Panc1 (cell line): ENCODE measurements at regions not wholly inside any gene's neighbourhood (a gene's known extent, or its start where the extent isn't known, plus 50 kb on each side); places are given as distances from the start of the nearest gene placed in this dataset.

Experiments used
- TF ChIP-seq, protein P1 (sequence below), 2 experiments: IDR thresholded peaks; 2 replicates each; pipeline ENCODE4 v1.6.1; 2011 to 2012; ENCODE audit warnings: low read depth in 2 of 2, control low read depth in 1 of 2, low read length in 1 of 2, mild to moderate bottlenecking in 1 of 2, moderate library complexity in 1 of 2; ENCODE audit not compliant: insufficient read depth in 1 of 2
- TF ChIP-seq, protein P2 (sequence below): fragments of 450-650 bp; IDR thresholded peaks from 2 replicates; pipeline ENCODE4 v1.5.1; 2017; ENCODE audit warnings: mild to moderate bottlenecking

DNA sequence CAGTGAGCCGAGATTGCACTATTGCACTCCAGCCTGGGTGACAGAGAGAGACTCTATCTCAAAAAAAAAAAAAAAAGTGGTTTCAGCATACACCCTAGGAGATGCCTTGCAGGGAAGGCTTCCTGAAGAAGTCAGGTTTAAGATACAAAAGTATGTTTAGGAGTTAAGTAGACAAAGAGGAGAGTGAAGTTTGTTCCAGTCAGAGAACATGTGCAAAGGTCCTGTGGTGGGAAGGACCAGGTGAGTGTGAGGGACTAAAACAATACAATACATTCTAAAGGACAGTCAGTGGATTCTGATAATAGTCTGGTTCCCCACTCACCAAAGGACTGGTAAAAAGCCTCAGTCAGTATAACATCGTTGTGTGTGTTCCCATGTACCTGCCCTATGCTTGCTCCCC lies 299.3 kb downstream of the HIVEP2 start:
- TF ChIP-seq, protein P1, sequence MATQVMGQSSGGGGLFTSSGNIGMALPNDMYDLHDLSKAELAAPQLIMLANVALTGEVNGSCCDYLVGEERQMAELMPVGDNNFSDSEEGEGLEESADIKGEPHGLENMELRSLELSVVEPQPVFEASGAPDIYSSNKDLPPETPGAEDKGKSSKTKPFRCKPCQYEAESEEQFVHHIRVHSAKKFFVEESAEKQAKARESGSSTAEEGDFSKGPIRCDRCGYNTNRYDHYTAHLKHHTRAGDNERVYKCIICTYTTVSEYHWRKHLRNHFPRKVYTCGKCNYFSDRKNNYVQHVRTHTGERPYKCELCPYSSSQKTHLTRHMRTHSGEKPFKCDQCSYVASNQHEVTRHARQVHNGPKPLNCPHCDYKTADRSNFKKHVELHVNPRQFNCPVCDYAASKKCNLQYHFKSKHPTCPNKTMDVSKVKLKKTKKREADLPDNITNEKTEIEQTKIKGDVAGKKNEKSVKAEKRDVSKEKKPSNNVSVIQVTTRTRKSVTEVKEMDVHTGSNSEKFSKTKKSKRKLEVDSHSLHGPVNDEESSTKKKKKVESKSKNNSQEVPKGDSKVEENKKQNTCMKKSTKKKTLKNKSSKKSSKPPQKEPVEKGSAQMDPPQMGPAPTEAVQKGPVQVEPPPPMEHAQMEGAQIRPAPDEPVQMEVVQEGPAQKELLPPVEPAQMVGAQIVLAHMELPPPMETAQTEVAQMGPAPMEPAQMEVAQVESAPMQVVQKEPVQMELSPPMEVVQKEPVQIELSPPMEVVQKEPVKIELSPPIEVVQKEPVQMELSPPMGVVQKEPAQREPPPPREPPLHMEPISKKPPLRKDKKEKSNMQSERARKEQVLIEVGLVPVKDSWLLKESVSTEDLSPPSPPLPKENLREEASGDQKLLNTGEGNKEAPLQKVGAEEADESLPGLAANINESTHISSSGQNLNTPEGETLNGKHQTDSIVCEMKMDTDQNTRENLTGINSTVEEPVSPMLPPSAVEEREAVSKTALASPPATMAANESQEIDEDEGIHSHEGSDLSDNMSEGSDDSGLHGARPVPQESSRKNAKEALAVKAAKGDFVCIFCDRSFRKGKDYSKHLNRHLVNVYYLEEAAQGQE (IDR thresholded peaks at IDR 0.05; ENCODE audit: insufficient read depth in 1 of 2, low read depth in 2 of 2, low read length in 1 of 2) = no peak
- TF ChIP-seq, protein P2, sequence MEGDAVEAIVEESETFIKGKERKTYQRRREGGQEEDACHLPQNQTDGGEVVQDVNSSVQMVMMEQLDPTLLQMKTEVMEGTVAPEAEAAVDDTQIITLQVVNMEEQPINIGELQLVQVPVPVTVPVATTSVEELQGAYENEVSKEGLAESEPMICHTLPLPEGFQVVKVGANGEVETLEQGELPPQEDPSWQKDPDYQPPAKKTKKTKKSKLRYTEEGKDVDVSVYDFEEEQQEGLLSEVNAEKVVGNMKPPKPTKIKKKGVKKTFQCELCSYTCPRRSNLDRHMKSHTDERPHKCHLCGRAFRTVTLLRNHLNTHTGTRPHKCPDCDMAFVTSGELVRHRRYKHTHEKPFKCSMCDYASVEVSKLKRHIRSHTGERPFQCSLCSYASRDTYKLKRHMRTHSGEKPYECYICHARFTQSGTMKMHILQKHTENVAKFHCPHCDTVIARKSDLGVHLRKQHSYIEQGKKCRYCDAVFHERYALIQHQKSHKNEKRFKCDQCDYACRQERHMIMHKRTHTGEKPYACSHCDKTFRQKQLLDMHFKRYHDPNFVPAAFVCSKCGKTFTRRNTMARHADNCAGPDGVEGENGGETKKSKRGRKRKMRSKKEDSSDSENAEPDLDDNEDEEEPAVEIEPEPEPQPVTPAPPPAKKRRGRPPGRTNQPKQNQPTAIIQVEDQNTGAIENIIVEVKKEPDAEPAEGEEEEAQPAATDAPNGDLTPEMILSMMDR = no peak
